ENCODE measurements at regions not wholly inside any gene's neighbourhood (a gene's known extent, or its start where the extent isn't known, plus 50 kb on each side); places are given as distances from the start of the nearest gene placed in this dataset.

DNA sequence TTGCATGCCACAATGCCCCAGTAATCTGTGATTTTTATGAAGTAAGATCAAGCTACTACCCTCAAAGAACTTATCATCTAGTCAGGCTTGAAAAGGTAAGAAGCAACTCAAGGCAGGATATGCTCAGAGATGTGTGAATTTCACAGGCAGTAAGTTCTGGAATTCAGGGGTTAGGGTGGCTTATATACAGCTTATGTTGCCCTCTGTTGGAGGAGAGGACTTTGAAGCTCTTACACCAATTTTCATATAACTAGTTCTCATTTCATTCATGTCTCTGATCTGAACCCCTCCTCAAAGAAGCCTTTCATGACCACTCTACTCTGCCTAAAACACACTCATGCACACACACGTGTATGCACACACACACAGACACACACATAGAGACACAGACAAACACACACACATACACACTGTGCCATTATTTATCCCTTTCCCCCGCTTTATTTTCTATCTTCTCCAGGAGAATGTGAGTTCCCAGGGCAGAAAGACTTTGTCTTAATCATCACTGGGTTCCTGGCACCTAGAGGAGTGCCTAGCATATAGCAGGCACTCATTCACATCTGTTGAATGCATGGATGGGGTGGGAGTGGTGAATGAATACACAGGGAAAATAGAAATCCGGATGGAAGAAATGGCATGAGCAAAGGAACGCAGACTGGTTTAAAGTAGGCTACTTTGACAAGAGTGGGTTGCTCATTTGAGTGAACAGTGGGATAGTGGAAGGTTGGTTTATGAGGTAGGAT is 220.7 kb upstream of the ZBED5 start:
- SMC1A ChIA-PET (ENCODE audit: uncharacterized antibody, unreplicated experiment): no interaction called here
- BruUV-seq (replicated peaks): no TSS peak
- H2AFZ ChIP-seq (ENCODE audit: control insufficient read depth, low read depth, low read length): no peak overlapping the region
- RAD21 ChIA-PET (ENCODE audit: unreplicated experiment): no interaction called here
- no peaks in the 10 kb centered on the region for H3K36me3 ChIP-seq (ENCODE audit: control insufficient read depth in 2 of 2, insufficient read depth in 2 of 2, low read length in 1 of 2)
- in situ Hi-C loops (cut with MboI) (no loop called here), intact Hi-C loops (cut with micrococcal nuclease; ENCODE audit: unreplicated experiment) (no loop called here)
- no peak for FAIRE-seq
- no peak for ATAC-seq
- no peak overlapping the region for H3K9ac ChIP-seq (ENCODE audit: control insufficient read depth, insufficient read depth, low read length)
- no peak overlapping the region for H3K4me2 ChIP-seq (ENCODE audit: control insufficient read depth, insufficient read depth)
- CTCF ChIA-PET: interaction anchor here (1.1 kb wide), 1 partner anchor 286 kb away, joined by 3 read pairs; no protein-coding TSS in a partner anchor
- no peaks in the 10 kb centered on the region for H3K4me1 ChIP-seq (ENCODE audit: control insufficient read depth, insufficient read depth, low read length)
- no peak for DNase-seq (ENCODE audit: low read depth, low spot score)
- H3K79me2 ChIP-seq (ENCODE audit: control insufficient read depth, insufficient read depth, low read length): no peaks in the 10 kb centered on the region
- TF ChIP-seq CBFB (IDR thresholded peaks at IDR 0.05; ENCODE audit: low read depth) (no peak), MTA2 (IDR thresholded peaks at IDR 0.05; ENCODE audit: low read depth) (no peak), SMC3 (IDR thresholded peaks at IDR 0.05; ENCODE audit: borderline replicate concordance, low read length) (no peak), SRF (IDR thresholded peaks at IDR 0.05; ENCODE audit: low read depth in 2 of 2, low read length in 2 of 2) (no peak), SUZ12 (IDR thresholded peaks at IDR 0.05; ENCODE audit: unreplicated experiment) (no peak)
- TF ChIP-seq, protein P1, sequence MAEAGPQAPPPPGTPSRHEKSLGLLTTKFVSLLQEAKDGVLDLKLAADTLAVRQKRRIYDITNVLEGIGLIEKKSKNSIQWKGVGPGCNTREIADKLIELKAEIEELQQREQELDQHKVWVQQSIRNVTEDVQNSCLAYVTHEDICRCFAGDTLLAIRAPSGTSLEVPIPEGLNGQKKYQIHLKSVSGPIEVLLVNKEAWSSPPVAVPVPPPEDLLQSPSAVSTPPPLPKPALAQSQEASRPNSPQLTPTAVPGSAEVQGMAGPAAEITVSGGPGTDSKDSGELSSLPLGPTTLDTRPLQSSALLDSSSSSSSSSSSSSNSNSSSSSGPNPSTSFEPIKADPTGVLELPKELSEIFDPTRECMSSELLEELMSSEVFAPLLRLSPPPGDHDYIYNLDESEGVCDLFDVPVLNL (IDR thresholded peaks at IDR 0.05; ENCODE audit: low read depth, low read length): no peak
- TF ChIP-seq, protein P2, sequence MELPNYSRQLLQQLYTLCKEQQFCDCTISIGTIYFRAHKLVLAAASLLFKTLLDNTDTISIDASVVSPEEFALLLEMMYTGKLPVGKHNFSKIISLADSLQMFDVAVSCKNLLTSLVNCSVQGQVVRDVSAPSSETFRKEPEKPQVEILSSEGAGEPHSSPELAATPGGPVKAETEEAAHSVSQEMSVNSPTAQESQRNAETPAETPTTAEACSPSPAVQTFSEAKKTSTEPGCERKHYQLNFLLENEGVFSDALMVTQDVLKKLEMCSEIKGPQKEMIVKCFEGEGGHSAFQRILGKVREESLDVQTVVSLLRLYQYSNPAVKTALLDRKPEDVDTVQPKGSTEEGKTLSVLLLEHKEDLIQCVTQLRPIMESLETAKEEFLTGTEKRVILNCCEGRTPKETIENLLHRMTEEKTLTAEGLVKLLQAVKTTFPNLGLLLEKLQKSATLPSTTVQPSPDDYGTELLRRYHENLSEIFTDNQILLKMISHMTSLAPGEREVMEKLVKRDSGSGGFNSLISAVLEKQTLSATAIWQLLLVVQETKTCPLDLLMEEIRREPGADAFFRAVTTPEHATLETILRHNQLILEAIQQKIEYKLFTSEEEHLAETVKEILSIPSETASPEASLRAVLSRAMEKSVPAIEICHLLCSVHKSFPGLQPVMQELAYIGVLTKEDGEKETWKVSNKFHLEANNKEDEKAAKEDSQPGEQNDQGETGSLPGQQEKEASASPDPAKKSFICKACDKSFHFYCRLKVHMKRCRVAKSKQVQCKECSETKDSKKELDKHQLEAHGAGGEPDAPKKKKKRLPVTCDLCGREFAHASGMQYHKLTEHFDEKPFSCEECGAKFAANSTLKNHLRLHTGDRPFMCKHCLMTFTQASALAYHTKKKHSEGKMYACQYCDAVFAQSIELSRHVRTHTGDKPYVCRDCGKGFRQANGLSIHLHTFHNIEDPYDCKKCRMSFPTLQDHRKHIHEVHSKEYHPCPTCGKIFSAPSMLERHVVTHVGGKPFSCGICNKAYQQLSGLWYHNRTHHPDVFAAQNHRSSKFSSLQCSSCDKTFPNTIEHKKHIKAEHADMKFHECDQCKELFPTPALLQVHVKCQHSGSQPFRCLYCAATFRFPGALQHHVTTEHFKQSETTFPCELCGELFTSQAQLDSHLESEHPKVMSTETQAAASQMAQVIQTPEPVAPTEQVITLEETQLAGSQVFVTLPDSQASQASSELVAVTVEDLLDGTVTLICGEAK (IDR thresholded peaks at IDR 0.05; ENCODE audit: borderline replicate concordance): no peak
- H4K20me1 ChIP-seq (ENCODE audit: control insufficient read depth, insufficient read depth): no peaks in the 10 kb centered on the region
- no peaks in the 10 kb centered on the region; a peak in 2 of 4 replicates for H3K27me3 ChIP-seq (replicated peaks in 1 of 2; ENCODE audit: control insufficient read depth in 2 of 2, insufficient read depth in 2 of 2, low read length in 1 of 2)
- H3K27ac ChIP-seq (ENCODE audit: control insufficient read depth, insufficient read depth): no peak overlapping the region
- POLR2A ChIA-PET: no interaction called here
- no peaks in the 10 kb centered on the region for H3K9me3 ChIP-seq (replicated peaks; ENCODE audit: control insufficient read depth, insufficient read depth, low read length)
- H3K4me3 ChIP-seq: no peak overlapping the region
- 8% methylated on average over 4 of the region's 4 CpGs for WGBS (ENCODE audit: insufficient coverage, insufficient replicate concordance, low lambda C conversion rate, missing lambda C conversion rate)
